Activated T-cell treated with anti-CD3 and anti-CD28 coated beads for 24 hours (primary cell): ENCODE measurements at regions not wholly inside any gene's neighbourhood (a gene's known extent, or its start where the extent isn't known, plus 50 kb on each side); places are given as distances from the start of the nearest gene placed in this dataset.
"Not testable (repeated sequence)": the region's sequence is repeated elsewhere in the genome, so short reads cannot be mapped to it uniquely, and the experiment has no call there.

ENCODE experiments used
- DNase-seq: peaks from one replicate; pipeline ENCODE4 v3.0.0-alpha.2; 2020; ENCODE audit warnings: low read depth

DNA sequence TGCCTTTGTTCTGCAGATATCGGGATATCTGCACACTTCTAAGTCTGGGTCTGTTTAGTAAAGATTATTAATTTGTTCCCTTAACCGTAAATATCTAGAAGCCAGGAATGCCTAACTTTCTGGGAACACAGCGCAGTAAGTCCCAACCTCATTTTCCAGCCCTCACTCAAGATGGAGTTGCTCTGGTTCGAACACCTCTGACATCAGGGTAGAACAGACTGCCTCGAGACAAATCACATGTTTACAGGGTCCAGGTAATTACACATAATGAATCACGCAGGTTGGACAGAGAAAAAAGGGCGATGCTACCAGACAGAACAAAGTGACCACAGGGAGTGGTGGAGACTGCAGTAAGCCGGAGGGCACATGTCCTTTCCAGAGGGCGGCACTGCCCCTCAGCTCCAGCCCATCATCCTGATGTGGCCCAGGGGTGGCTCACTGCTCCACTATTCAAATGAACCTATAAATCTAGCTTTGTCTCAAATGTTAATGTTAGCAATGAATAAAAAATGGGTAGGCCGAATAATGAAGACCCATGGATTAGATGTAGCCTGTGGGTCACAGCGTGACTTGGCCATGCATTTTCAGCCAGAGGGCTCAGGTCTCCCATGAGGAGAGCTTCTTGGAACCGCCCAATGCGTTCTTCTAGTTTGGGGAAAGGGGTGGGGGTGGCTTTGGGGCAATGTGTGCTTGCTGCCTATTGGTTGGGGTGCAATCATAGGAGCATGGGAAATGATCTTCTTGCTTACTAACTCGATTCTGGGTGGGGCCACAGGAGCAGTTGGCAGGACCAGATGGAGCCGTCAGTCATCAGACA is 159.0 kb upstream of the SFSWAP start:
- no peak for DNase-seq

DNA sequence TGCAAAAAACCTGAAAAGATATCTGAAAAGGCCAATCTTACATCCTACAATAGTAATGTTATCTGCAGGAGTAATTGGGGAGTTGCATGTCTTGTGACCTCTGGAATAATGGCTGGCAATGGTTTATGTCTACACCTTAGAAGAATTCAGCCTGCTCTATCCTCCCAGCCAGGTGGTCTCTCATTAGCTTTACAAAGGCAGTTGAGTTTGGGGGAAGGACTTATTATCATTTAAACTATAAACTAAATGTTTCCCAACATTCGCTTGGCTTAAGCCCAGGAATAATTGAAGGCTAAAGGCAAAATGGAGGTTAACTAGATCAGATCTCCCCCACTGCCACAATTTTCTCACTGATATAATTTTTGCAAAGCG is 158.4 kb upstream of the SFSWAP start:
- no peak for DNase-seq

DNA sequence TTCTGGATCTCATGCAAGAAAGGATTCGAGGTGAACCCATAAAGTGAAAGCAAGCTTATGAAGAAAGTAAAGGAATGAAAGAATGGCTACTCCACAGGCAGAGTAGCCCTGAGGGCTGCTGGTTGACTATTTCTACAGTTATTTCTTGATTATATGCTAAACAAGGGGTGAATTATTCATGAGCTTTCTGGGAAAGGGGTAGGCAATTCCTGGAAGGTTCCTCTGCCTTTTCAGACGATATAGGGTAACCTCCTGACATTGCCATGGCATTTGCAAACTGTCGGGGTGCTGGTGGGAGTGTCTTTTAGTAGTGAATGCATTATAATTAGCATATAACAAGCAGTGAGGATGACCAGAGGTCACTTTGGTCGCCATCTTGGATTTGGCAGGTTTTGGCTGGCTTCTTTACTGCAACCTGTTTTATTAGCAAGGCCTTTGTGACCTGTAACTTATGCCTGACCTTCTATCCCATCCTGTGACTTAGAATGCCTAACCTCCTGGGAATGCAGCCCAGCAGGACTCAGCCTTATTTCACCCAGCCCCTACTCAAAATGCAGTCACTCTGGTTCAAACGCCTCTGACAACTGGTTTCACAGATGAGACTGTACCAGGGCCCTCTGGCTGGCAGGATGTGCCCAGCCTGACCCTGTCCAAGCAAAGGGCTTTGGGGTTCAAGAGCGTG is 157.7 kb upstream of the SFSWAP start:
- no peak for DNase-seq

DNA sequence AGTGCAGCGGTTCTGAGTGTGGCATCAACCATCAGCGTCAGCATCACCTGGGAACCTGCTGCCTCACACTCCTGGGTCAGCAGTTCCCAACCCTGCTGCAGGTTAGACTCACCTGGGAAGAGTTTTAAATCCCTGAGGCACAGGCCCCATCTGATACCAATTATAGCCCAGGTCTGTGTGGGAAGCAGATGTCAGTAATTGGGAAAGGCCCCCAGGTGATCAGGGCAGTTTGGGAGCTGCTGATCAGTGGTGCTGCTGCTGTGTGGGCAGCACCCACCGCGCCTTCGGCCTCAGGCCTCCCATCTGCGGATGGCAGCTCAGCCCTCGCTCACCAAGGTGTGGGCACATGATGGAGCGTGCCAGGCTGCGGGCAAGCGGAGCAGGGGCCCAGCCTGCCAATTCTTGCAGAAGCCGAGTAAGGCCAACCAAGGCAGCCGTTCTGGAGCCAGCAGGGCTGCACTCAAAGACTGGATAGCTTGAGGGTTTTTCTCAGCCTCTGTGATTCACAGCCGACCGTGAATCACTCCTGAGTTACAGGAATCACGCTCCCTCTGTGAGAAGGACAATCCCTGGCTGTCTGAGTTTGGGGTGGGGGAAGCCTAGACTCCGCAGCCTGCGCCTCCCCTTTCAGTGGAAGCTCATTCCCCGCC is 155.6 kb upstream of the SFSWAP start:
- no peak for DNase-seq

DNA sequence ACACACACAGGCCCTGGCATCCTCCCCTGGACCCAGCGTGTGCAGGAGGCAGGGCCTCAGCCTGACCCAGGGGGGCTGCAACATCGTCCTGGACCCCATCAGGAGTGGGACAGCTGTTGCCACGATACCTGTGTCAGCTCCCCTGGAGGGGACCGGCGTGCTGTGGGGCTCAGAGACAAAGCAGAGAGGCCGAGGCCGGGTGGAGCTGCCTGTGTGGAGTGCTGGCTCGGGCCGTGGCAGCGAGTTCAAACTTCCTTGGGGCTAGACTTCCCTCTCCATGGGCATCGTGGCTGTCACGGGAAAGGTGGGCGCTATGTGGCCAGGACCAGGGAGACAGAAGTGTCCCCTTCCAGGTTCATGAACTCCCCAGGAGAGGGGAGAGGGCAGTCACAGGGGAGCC is 155.0 kb upstream of the SFSWAP start:
- no peak for DNase-seq

DNA sequence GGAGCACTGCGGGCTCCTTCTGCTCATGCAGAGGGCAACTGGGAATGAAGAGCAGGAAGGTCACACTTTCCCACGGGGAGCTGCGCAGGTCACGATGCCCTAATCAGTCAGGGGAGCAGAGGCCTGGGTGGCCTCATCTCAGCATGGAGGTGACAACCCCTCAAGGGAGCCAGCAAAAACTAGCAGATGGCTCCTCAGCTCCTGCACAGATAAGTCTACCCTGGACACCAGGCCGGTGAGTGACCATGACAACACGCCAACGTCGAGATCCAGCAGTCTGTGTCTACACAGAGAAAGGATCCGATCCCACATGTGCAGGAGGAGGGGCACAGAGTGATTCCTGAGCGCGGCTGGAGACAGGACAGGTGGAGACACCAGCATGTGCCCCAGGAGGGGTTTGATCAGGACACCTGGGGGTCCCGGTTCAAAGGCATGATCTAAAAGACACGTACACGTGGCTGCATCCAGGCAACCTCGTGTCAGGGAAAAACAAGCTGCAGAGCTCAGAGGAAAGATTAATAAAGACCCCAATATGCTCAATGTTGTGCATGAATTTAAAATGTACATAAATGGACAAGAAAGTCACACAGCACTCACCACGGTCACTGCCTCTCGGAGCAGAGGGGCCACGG is 153.7 kb upstream of the SFSWAP start:
- DNase-seq, result no peak

DNA sequence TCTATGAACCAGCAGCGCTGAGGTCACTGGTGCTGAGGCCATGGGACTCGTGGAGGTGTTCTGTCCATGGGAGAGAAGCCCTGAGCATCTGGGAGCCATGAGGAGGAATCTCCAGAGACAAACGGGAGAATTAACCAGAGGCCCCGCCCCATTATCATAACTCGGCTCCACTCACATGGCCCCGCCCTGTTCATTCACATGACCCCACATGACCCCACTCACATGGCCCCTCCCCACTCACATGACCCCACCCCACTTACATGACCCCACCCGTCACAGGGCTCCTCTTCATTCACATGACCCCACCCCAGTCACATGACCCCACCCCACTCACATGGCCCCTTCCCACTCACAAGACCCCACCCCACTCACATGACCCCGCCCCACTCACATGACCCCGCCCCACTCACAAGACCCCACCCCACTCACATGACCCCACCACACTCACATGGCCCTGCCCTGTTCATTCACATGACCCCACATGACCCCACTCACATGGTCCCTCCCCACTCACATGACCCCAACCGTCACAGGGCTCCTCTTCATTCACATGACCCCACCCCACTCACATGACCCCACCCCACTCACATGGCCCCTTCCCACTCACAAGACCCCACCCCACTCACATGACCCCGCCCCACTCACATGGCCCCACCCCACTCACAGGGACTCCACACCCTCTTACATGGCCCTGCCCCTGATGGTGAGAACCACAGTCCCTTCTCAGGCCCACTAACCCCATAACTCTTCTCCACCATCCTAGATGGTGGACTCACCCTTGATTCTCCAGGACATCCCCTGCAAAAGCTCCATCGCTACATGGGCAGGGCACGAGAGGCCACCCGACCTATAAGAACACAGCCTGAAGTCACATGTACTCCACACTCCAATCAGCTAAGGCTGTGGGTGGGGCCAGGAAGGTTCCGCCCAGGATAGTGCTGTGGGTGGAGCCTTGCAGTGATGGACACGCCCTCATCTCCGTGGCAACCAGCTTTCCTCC is 151.1 kb upstream of the SFSWAP start:
- no peak for DNase-seq

DNA sequence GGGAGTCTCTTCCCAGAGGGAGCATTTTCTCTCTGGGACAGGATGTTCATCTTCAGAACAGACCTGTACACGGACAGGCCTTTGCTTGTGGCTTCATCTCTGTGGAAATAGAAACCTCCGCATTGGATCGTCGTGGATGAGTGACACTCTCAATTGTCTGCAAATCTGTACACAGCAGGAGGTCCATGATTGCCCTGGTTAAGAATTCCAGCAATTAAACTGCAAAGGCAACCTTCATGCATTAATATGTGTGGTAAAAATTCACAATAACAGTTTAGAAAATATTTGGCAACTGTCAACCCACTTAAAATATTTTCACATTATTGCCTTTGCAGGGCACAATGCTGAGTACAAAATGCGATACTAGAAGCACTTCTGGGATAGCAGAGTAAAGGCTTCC is 149.8 kb upstream of the SFSWAP start:
- no peak for DNase-seq

DNA sequence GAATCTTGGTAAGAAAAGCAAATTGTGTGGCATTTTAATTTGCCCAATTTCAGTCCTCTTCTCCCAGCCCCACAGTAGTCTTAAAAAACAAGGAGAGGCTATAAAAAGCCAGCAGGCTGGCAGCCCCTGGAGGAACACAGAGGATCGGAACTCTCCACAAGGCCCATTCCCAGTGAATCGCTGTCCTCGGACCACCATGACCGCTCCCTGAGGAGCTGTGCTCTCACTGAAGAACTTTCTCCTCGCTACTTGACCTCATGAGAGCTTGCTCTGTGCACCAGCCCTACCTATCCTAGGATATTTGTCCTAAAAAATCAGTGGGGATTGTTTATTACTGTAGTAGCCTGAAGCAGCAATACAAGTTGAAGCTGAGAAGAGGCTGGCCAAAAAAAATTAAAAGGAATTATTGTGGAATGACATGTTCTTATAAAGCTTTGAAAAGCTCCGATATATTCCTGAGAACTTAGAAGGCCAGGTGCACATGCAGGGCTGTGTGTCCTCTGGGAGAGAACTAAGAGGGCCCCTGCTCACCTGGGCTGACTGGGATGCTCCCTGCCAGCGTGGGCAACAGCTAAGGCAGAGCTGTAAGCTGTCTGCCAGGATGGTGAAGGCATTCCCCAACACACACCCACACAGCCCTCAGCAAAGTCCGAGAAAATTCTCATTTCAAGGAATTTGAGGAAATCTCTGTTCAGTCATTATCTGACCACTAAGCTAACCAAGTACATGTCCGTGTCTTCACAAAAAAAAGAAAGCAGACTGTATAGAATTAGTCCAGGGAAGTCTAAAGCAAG is 148.8 kb upstream of the SFSWAP start:
- DNase-seq, result no peak

DNA sequence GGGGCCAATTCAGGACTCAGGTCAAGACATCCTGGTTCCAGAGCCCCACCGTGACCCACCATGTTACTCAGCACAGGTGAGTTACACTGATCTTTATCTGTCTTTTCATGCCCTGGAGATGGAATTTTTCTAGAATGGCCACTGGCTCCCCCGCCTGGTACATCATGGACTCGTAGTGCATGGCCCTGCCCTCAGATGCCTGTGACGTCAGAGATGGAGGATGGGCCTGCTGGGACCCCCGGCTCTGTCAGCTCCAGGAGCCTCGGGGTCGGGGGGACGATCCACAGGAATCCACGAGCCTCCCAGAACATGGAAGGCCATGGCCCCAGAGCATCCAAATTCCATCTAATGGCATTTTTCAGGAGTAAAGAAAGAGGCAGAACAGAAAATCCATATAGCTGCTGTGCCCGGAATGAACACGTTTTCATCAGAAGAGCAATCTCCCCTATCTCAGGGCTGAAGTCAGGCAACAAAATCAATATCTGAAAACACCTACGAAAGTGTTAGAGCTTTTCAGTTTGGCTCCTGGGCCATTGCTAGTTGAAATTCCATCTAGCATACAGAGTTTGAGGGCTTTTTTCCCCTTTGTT is 146.7 kb upstream of the SFSWAP start:
- not testable (repeated sequence) for DNase-seq

DNA sequence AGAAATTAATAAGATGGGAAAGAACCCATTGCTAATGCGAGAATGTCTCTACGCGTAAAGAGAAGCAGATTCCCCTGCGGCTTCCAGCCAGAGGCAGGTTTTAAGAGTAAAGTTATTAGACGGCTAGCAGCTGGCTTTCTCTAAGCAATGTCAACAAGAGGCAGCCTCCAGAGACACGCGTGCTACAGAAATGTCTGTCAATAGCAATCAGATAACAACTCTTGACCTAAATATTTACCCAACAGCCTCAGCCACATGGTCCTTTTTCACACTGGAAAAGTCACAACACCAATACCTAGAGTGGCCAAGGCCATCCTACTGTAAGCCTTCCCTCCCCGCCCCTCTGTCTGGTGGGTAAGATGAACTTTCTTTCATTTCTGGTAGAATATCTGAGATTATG is 146.0 kb upstream of the SFSWAP start:
- DNase-seq, result no peak

DNA sequence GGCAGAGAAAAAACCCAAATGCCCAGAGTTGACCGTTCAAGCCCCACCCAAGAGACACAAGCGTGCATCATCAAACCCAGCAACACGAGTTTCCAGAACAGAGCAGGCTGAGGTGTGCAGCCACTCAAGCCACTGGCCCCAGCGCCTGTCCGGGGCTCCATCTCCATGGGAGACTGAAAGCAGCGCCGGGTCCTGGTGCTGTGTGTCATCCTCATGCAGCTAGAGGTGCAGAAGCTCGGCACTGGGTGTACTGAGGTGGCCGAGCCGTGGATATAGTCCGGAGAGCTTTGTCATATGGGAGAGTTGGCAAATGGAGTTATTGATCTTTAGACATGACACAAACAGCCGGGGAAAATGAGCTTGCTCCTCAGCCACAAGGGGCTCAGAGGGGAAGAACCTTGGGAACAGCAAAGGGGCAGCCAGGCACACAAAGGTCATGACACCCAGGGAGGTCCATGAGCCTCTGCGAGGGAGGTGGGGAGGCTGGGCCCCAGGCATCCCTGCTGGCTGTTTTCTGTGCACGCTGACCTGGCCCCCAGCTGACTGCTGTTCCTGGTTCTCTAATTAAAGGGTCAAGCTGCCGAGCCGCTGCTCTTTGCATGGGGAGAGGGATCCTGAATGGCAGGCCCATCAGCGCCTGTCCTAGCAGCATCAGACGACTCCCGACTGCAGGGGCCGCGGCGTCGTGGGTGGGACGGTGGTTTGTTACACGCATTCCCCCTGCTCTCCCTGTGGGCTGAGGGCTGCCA is 145.4 kb upstream of the SFSWAP start:
- DNase-seq, result no peak

DNA sequence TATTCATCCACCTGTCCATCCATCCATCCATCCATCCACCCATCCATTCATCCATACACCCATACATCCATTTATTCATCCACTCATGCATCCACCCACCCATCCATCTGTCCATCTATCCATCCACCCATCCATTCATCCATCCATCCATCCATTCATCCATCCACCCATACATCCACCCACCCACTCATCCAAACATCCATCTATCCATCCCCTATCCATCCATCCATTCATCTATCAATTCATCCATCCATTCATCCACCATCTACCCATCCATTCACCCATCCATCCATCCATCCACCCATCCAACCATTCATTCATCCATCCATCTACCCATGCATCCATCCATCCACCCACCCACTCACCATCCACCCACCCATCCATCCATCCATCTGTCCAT is 142.6 kb upstream of the SFSWAP start:
- DNase-seq, result no peak

DNA sequence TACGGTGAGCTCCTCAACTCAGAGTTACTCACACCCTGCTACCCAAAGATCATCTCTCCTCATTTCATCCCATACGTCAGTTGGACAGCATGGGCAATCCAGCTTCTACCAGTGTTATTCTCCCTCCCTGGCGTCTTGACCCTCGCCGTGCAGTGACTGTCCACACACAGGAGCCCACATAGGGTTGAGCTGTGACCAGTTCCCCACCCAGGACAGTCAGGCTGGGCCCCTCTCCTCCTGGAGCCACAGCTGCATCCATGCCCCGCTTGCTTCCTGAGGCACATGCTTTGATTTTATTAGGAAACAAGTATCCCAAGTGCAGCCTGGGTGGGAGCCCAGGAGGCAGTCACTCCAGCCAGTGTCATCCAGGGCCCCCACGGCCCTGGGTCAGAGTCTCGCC is 140.3 kb upstream of the SFSWAP start:
- no peak for DNase-seq

DNA sequence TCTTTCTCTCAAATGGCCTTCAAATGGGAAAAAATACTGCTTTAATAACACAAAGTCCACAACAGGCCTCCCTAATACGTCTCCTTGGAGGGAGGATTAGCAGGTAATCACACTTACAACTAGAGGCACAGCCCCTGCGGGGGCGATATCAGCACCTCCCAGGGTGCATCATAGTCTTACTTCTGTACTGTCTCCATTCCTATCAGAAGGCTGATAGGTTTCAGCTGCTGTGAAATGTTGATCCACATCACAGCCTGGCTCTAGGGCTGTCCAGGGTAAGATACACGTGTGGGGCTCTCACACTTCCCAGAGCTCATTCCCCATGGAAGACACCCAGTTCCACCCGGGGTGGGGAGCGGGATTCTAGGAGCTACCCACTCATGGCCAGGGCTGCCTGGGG is 139.1 kb upstream of the SFSWAP start:
- DNase-seq, result no peak

DNA sequence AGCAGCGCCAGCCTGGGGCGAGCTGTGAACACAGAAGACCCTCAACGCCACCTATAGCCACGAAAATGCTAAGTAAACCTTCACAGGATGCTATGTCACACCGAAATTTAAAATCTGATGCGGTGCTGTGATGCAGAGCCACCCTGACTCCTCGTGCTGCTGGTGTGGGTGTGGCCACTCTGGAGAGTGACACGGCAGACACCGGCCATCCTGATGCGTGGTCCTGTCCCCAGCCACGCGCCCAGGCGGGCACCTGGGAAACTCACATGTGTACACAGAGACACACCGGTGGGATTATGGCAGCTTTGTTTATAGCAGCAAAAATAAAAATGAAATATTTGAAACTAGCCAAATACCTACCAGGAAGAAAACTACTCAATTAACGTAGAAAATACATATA is 138.3 kb upstream of the SFSWAP start:
- DNase-seq, result no peak

DNA sequence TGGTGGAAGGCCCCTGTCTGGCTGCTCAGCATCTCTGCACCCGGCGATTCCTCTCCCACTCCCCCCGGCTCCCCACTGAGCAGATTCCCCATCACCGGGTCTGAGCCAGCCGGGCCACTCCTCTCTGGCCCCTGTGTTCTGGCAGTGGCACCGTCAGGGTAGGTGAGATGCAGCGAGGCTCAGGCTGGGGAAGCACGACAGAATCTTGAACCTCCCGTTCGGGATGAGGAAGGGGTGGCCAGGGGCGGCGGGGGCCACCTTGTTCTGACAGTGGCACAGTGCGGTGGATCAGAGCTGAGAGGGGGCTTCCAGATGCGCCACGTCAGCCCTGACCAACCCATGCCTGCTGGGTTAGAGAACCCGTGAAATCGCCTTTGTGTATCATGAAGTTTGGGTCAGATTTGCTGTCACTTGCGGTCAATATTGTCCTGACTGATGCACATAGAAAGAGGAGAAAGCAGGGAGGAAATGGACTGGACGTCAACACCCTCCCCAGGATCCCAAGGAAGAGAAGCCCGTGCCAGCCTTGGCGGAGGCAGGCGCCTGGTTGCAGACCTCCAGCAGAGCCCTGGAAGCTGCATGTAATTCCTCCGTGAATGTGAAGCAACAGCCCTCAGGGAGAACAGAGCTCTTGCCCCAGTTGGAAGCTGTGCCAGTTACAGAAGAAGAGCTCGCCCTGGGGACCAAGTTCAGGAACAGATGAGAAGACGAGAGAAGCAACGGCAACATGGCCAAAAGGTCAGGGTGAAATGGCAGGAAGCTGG is 137.1 kb upstream of the SFSWAP start:
- DNase-seq, result no peak

DNA sequence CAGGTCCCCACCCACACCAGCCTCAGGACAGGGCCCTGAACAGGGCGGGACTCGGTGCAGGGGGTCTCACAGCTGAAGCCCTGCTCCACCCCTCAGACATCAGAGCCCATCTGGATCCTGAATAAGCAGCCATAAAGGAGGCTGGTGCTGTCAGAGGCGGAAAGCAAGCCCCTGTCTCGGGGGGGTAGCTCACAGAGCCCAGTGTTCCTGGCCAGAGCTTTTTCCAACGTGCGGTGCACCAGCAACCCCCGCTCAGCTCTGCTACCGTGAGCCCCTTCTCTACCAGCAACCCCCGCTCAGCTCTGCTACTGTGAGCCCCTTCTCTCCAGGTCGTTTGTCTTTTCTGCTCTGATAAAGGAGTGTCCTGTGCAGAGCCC is 136.5 kb upstream of the SFSWAP start:
- DNase-seq, result no peak

DNA sequence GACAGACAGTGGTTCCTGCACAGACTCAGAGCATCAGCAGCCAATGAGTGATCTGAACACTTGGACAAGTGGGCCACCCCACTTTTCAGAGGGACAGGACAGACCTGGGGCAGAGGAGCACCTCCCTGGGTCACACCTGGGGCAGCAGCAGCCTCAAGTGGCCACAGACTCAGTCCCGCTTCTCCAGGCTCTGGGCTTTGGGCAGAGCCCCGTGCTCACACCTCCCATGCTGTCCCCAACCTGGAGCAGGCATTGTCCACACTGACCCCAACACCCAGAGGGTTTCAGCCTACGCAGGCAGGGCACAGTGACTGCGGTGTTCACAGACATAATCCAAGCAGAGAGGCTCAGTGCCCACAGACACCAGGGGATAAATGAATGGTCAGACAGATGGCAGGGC is 135.5 kb upstream of the SFSWAP start:
- DNase-seq, result no peak
